DMS 273 (cell line): ENCODE measurements at regions not wholly inside any gene's neighbourhood (a gene's known extent, or its start where the extent isn't known, plus 50 kb on each side); places are given as distances from the start of the nearest gene placed in this dataset.

ENCODE experiments used
- DNase-seq: peaks from one replicate; lab custom pipeline; 2025; ENCODE audit not compliant: unreplicated experiment; lab: John Stamatoyannopoulos, UW

GRCh38 chr18:53819671-53820070, 404.8 kb downstream of the MBD2 start:
- no peak for DNase-seq

DNA sequence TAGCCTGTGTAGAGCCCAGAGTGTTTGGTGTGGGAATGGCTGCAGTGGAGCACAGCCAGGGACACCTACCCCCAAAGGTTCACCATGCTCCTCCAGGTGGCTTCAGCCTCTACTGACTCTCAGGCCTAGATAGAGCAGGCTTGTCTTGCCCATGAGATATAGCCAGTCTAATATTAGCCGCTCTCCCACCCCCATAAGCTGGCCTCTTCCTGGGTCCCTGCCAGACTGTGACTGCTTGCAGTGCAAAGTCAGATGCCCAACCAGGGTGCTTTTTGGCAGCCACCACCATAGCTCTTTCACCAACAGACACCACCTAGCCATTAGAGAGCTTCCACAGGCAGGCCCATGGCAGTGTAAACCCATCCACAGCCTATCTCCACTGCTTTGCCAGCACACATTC, 405.3 kb downstream of the MBD2 start:
- peak; percentile 30 for DNase-seq

- DNase-seq: no peak
Observed at GRCh38 chr18:53817976-53818950, 406.2 kb downstream of the MBD2 start.

- no peak for DNase-seq
Observed at GRCh38 chr18:53800171-53800570, 424.3 kb downstream of the MBD2 start.

GRCh38 chr18:53799134-53799533, 425.3 kb downstream of the MBD2 start:
- no peak for DNase-seq

GRCh38 chr18:53798516-53798915, 426.0 kb downstream of the MBD2 start:
- DNase-seq: no peak

GRCh38 chr18:53797998-53798495, 426.4 kb downstream of the MBD2 start:
- no peak for DNase-seq

DNA sequence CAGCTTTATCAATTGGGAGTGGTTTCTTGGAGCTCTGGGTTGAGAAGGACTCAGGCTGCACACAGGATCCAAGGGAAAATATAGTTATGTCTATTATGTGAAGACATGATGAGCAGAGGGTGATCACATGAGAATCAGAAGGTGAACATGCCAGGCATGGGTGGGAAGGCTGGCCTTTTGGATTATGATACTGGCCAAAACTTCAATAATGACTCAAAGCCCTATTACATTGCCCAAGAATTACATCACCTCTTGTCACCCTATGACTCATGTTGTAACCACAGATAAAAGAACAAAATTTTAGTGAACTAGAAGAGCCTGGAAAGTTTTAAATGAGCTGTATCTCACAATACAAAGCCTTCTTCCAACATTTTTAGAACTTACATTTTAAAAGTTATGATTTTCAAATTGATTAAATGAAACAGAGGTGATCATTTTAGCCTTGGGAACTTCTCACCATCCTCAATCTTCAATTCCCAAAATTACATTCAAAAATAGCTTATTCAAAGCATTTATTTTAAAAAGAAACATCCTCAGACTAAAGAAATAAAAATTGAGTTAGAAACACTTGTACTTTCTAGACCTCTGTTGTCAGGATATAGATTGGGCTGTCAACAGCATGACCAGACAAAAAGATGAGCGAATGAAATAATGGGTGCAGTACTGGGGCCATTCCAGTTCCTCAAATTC, 428.3 kb downstream of the MBD2 start:
- no peak for DNase-seq

DNA sequence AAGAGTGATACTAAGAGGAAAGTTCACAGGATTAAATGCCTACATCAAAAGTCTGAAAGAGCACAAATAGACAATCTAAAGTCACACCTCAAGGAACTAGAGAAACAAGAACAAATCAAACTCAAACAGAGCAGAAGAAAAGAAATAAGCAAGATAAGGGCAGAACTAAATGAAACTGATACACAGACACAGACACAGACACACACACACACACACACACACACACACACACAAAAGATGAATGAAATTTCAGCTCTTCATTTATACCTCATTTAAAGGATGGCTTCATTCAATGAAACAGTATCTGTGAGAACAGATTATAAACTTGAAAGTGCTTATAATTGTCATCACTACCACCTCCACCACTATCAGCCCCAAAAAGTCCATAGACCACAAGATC, 428.9 kb downstream of the MBD2 start:
- DNase-seq: no peak

- DNase-seq: no peak
Observed at GRCh38 chr18:53795061-53795460, 429.4 kb downstream of the MBD2 start.

DNA sequence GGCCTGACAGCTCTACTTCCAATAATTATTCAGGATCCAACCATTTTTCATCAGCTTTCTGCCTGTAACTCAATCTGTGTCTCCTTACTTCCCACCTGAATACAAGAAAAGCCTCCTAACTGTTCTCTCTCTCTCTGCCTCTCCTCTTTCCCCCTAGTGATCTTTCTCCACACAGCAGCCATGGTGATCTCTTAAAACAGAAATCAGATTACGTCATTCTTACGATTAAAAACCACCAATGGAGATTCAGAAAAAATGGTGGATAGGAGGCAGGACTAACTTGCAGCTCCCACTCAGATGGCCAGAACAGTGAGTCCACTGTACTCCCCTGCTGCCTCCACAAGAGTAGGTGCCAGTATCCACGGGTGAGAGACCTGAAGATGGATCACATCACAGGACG, 431.7 kb downstream of the MBD2 start:
- DNase-seq: no peak

- no peak for DNase-seq
Observed at GRCh38 chr18:53790786-53791185, 433.7 kb downstream of the MBD2 start.

GRCh38 chr18:53789376-53790247, 434.9 kb downstream of the MBD2 start:
- DNase-seq: no peak

DNA sequence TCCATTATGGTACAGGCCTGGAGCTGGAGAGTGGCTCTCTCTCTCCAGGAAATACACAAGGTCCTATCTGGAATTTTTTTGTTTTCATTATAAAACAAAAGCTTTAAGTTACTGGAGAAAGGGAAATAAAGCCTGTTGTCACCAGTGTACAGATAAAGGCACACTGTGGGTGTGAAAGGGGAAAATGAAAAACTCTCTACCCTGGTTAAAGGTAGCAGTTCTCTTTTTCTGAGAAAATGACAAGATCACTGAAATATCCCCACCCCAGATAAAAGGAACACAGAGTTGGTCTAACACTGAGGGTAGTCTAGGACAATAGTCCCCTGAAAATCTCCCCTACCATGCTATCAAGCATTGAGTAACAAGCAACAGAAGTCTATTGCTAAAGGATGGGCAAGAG, 438.7 kb downstream of the MBD2 start:
- no peak for DNase-seq

DNA sequence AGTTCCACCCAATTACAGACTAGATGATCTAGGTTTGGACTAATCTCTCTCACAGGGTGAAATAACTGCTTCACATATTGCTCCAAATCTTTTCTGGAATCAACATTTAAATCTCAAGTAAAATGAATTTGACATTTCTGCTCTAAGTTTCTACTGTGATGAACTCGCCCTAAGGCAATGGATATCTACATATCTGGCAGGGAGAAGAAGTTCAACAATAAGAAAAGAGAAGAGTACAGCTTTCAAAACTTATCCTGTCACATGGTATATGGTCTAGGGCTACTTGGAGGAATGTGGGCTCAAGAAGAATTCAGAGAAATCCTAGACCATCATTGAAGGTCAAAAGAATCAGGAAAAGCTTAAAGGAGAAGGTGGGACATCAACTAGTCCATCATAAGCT, 440.2 kb downstream of the MBD2 start:
- DNase-seq: no peak

DNA sequence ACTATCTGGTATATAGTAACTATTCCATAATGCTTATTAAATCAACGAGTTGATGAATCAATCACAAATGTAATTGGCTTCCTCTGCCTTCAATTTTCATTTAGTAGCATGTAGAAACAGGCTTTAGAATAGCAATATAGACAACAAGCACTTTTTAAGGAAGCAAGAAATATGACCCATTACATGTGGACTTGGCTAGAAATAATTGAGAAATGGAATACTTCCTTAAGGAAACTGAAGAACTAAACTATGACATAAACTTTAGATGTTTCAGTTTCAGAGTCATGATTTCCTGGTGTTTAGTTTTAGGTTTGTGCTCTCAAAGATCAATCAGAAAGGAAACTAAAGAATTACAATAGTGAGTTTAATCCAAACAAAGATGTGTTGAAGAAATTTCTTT, 443.8 kb downstream of the MBD2 start:
- no peak for DNase-seq

- DNase-seq: peak; percentile 27
Observed at GRCh38 chr18:53772293-53772692, 452.2 kb downstream of the MBD2 start.

DNA sequence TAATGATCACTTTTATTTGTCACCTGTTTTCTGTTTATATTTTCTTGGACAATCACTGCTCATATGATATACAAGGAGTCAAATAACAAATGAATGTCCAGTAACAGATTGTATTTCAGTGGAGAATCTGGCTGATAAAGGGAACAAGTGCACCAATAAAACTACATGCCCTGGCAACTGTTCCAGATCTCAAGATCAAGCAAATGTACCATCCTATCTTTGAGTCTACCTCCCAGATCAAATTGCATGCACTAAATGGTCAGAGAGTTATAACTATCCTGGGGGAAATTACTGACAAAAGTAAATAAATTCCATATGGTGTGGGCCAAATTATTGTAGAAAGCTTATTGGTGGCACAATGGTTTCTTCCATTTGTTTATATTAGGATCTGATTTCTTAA, 452.8 kb downstream of the MBD2 start:
- DNase-seq: peak; percentile 61

- no peak for DNase-seq
Observed at GRCh38 chr18:53765211-53765610, 459.3 kb downstream of the MBD2 start.

DNA sequence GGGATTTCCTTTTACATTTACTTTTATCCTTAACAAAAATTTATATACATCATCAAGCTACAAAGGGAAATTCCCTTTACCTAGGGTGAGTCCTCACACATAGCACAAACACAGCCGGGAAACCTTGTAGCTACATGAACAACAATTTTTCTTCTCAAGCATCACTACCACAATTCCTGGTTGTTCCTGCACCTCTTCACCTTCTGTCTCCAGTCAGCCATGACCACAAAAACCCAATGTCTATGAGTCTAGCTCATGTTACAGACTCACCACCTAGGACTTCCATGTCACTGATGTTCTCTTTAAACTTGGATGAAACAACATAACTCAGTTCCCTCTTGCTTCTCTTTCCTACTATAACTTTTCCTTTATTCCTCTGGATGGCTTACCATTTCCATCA, 460.4 kb downstream of the MBD2 start:
- no peak for DNase-seq

DNA sequence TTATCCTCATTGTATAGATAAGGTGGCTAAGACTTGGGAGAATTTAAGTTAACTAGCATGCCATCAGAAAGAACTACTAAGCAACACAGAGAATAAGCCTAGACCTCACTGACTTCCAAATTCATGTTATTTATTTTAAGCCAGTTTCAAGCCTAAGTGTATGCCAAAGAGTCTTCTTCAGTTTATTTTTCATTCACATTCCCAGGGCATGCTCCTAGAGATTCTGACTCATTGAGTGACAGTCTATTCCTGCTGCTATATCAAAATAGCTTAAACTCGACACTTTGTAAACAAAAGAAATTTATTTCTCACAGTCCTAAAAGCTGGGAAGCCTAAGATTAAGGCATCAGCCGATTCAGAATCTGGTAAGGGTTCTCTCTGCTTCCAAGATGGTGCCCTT, 467.1 kb downstream of the MBD2 start:
- DNase-seq: no peak
